ENCODE measurements at regions not wholly inside any gene's neighbourhood (a gene's known extent, or its start where the extent isn't known, plus 50 kb on each side); places are given as distances from the start of the nearest gene placed in this dataset.
"Not testable (repeated sequence)": the region's sequence is repeated elsewhere in the genome, so short reads cannot be mapped to it uniquely, and the experiment has no call there.

DNA sequence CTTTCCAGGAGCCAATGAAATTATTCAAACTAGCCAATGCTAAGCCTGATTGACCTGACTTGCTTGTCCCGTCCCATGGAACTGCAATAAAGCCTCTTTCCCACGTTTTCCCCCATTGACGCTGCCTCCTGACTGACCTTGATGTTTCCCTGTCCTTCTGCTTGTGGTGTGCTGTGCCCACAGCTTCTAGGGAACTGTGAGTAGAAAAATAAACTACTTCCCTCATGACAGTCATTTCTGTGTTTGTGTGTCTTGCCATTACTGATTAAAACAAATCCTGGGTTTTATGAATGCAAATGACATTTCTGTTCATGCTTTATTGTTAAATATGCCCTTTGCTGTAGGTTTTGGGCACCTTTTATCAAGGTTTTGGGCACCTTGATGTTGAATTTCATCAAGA is 91.3 kb upstream of the ABI1 start:
- 79% methylated on average over 3 of the region's 3 CpGs for WGBS (ENCODE audit: insufficient coverage)
- H3K36me3 ChIP-seq (ENCODE audit: control insufficient read depth, insufficient read depth, low read length): no peaks in the 10 kb centered on the region
- no peak overlapping the region for H3K4me3 ChIP-seq (ENCODE audit: low read depth, low read length)
- no peaks in the 10 kb centered on the region for H3K9me3 ChIP-seq (ENCODE audit: control insufficient read depth, insufficient read depth, low read length)
- H3K27ac ChIP-seq (ENCODE audit: low read depth, low read length): no peak overlapping the region
- no peak for DNase-seq (ENCODE audit: low read depth in 4 of 6, low spot score in 6 of 6)
- H3K4me1 ChIP-seq (ENCODE audit: control insufficient read depth, insufficient read depth, low read length): no peaks in the 10 kb centered on the region
- H3K27me3 ChIP-seq (ENCODE audit: control insufficient read depth, insufficient read depth, low read length): no peaks in the 10 kb centered on the region

DNA sequence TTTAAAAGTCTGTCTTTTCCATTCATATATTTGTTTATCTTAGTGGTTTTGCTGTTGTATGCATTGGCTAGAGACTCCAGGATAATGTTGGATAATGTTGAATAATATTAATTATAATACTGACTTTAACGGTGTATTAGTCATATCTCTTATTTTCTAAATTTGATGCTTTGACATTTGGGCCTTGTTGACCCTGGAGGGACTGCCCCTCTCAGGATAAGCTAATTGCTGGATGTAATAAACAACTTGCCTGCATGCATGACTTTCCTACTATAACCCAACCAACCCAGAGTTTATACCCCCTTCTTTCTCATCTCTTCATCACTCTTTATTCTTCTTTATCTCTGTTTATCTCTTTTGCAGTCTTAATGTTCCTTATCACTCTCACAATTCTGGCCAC is 90.9 kb upstream of the ABI1 start:
- Histone ChIP-seq H3K36me3 (ENCODE audit: control insufficient read depth, insufficient read depth, low read length) (no peaks in the 10 kb centered on the region), H3K27ac (ENCODE audit: low read depth, low read length) (no peak overlapping the region), H3K27me3 (ENCODE audit: control insufficient read depth, insufficient read depth, low read length) (no peaks in the 10 kb centered on the region), H3K4me1 (ENCODE audit: control insufficient read depth, insufficient read depth, low read length) (no peaks in the 10 kb centered on the region), H3K9me3 (ENCODE audit: control insufficient read depth, insufficient read depth, low read length) (no peaks in the 10 kb centered on the region), H3K4me3 (ENCODE audit: low read depth, low read length) (no peak overlapping the region)
- WGBS (ENCODE audit: insufficient coverage): no CpG with 5 or more reads among the region's 1 CpG
- DNase-seq (ENCODE audit: low read depth in 4 of 6, low spot score in 6 of 6): no peak

DNA sequence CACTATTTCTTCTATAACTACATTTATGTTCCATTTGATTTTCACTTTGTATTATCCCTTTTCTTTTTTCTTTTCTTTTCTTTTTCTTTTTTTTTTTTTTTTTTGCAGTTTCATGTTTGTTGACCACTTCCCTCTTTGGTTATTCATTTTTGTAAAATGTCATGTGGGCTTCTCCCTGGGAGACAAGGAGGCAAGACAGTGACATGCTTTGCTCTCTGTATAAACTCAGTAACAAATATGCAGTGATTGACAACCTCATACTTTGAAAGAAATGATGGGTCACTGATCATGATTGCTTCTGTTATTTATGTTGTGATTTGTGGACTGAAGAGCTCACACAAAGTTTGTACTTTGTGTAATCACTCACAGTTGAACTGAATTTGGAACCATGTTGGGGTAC is 90.2 kb upstream of the ABI1 start:
- no peak overlapping the region for H3K27ac ChIP-seq (ENCODE audit: low read depth, low read length)
- H3K4me3 ChIP-seq (ENCODE audit: low read depth, low read length): no peak overlapping the region
- H3K36me3 ChIP-seq (ENCODE audit: control insufficient read depth, insufficient read depth, low read length): no peaks in the 10 kb centered on the region
- no peaks in the 10 kb centered on the region for H3K9me3 ChIP-seq (ENCODE audit: control insufficient read depth, insufficient read depth, low read length)
- no peak for DNase-seq (ENCODE audit: low read depth in 4 of 6, low spot score in 6 of 6)
- H3K4me1 ChIP-seq (ENCODE audit: control insufficient read depth, insufficient read depth, low read length): no peaks in the 10 kb centered on the region
- H3K27me3 ChIP-seq (ENCODE audit: control insufficient read depth, insufficient read depth, low read length): no peaks in the 10 kb centered on the region

GRCh38 chr10:26946102-26946811 is 85.5 kb upstream of the ABI1 start:
- Histone ChIP-seq H3K9me3 (ENCODE audit: control insufficient read depth, insufficient read depth, low read length) (no peaks in the 10 kb centered on the region), H3K4me3 (ENCODE audit: low read depth, low read length) (no peak overlapping the region), H3K27ac (ENCODE audit: low read depth, low read length) (no peak overlapping the region), H3K27me3 (ENCODE audit: control insufficient read depth, insufficient read depth, low read length) (no peaks in the 10 kb centered on the region), H3K4me1 (ENCODE audit: control insufficient read depth, insufficient read depth, low read length) (no peaks in the 10 kb centered on the region), H3K36me3 (ENCODE audit: control insufficient read depth, insufficient read depth, low read length) (no peaks in the 10 kb centered on the region)
- 70% methylated on average over 27 of the region's 29 CpGs for WGBS (ENCODE audit: insufficient coverage)
- peak; percentile 19 to 87 (median 28) for DNase-seq (ENCODE audit: low read depth in 4 of 6, low spot score in 6 of 6)

GRCh38 chr10:26944261-26944882 is 83.6 kb upstream of the ABI1 start:
- WGBS (ENCODE audit: insufficient coverage): 100% methylated on average over 8 of the region's 18 CpGs
- Histone ChIP-seq H3K9me3 (ENCODE audit: control insufficient read depth, insufficient read depth, low read length) (no peaks in the 10 kb centered on the region), H3K36me3 (ENCODE audit: control insufficient read depth, insufficient read depth, low read length) (no peaks in the 10 kb centered on the region), H3K27me3 (ENCODE audit: control insufficient read depth, insufficient read depth, low read length) (no peaks in the 10 kb centered on the region), H3K4me1 (ENCODE audit: control insufficient read depth, insufficient read depth, low read length) (no peaks in the 10 kb centered on the region), H3K27ac (ENCODE audit: low read depth, low read length) (no peak overlapping the region), H3K4me3 (ENCODE audit: low read depth, low read length) (no peak overlapping the region)
- no peak for DNase-seq (ENCODE audit: low read depth in 4 of 6, low spot score in 6 of 6)

GRCh38 chr10:26939962-26940354 is 79.2 kb upstream of the ABI1 start:
- H3K4me3 ChIP-seq (ENCODE audit: low read depth, low read length): no peak overlapping the region
- no peak for DNase-seq (ENCODE audit: low read depth in 4 of 6, low spot score in 6 of 6)
- no peaks in the 10 kb centered on the region for H3K9me3 ChIP-seq (ENCODE audit: control insufficient read depth, insufficient read depth, low read length)
- no peaks in the 10 kb centered on the region for H3K4me1 ChIP-seq (ENCODE audit: control insufficient read depth, insufficient read depth, low read length)
- H3K36me3 ChIP-seq (ENCODE audit: control insufficient read depth, insufficient read depth, low read length): no peaks in the 10 kb centered on the region
- no peak overlapping the region for H3K27ac ChIP-seq (ENCODE audit: low read depth, low read length)
- no peaks in the 10 kb centered on the region for H3K27me3 ChIP-seq (ENCODE audit: control insufficient read depth, insufficient read depth, low read length)
- 75% methylated on average over 7 of the region's 8 CpGs for WGBS (ENCODE audit: insufficient coverage)

DNA sequence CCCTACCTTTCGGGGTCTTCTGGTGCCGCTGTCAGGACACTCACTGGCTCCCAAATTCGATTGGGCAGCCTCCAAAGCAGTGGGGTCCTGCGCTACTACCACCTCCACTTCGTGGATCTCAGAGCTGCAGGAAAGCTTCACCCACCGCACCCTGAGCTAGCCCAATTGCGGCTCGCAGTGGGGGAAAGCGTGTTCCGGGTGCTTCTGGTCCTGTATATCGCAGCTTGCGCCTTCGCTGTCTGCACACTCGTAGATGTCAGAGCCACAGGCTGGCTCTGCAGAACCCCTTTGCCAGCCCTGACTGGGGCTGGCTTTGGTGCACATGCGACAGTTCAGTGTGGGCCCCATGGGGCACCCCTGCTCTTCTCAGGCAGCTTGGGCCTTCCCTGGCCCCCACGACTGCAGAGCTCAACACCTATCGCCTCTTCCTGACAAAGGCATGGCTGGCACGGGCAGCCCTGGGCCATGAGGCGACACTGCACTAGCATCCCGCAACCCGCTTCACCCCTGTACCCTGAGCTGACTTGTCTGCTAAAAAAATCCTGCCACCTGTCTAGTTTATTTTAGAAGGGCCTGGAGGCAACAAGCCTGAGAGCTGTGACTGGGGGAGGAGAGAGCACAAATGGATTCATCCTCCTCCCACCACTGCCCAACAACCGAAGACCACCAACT is 78.7 kb upstream of the ABI1 start:
- no peaks in the 10 kb centered on the region for H3K9me3 ChIP-seq (ENCODE audit: control insufficient read depth, insufficient read depth, low read length)
- H3K4me3 ChIP-seq (ENCODE audit: low read depth, low read length): no peak overlapping the region
- 88% methylated on average over 18 of the region's 22 CpGs for WGBS (ENCODE audit: insufficient coverage)
- no peak for DNase-seq (ENCODE audit: low read depth in 4 of 6, low spot score in 6 of 6)
- no peaks in the 10 kb centered on the region for H3K4me1 ChIP-seq (ENCODE audit: control insufficient read depth, insufficient read depth, low read length)
- H3K27me3 ChIP-seq (ENCODE audit: control insufficient read depth, insufficient read depth, low read length): no peaks in the 10 kb centered on the region
- no peak overlapping the region for H3K27ac ChIP-seq (ENCODE audit: low read depth, low read length)
- no peaks in the 10 kb centered on the region for H3K36me3 ChIP-seq (ENCODE audit: control insufficient read depth, insufficient read depth, low read length)

- WGBS (ENCODE audit: insufficient coverage): 97% methylated on average over 3 of the region's 4 CpGs
- Histone ChIP-seq H3K36me3 (ENCODE audit: control insufficient read depth, insufficient read depth, low read length) (no peaks in the 10 kb centered on the region), H3K27ac (ENCODE audit: low read depth, low read length) (no peak overlapping the region), H3K9me3 (ENCODE audit: control insufficient read depth, insufficient read depth, low read length) (no peaks in the 10 kb centered on the region), H3K27me3 (ENCODE audit: control insufficient read depth, insufficient read depth, low read length) (no peaks in the 10 kb centered on the region), H3K4me3 (ENCODE audit: low read depth, low read length) (no peak overlapping the region), H3K4me1 (ENCODE audit: control insufficient read depth, insufficient read depth, low read length) (no peaks in the 10 kb centered on the region)
- DNase-seq (ENCODE audit: low read depth in 4 of 6, low spot score in 6 of 6): no peak
Measured at GRCh38 chr10:26938578-26938977, 77.8 kb upstream of the ABI1 start.

DNA sequence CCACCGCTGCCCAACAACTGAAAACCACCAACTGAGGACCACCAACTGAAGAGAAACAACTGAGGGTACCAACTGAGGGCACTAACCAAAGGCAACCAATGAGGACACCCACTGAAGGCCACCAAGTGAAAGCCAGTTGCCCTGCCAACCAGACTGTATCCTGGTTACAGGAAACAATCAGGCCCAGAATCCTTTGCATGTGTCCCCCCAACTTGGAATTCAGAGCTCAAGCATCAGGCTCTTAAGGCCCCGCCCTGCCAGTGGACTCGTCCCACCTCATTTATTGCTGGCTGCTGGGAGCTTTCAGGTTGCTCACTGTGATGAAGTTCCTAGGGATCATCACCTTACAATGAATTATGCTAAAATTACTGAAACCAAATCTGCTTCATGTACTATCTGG is 76.6 kb upstream of the ABI1 start:
- Histone ChIP-seq H3K4me1 (ENCODE audit: control insufficient read depth, insufficient read depth, low read length) (no peaks in the 10 kb centered on the region), H3K9me3 (ENCODE audit: control insufficient read depth, insufficient read depth, low read length) (no peaks in the 10 kb centered on the region), H3K36me3 (ENCODE audit: control insufficient read depth, insufficient read depth, low read length) (no peaks in the 10 kb centered on the region), H3K27ac (ENCODE audit: low read depth, low read length) (no peak overlapping the region), H3K4me3 (ENCODE audit: low read depth, low read length) (no peak overlapping the region), H3K27me3 (ENCODE audit: control insufficient read depth, insufficient read depth, low read length) (no peaks in the 10 kb centered on the region)
- no peak for DNase-seq (ENCODE audit: low read depth in 4 of 6, low spot score in 6 of 6)
- 72% methylated on average over 2 of the region's 3 CpGs for WGBS (ENCODE audit: insufficient coverage)

DNA sequence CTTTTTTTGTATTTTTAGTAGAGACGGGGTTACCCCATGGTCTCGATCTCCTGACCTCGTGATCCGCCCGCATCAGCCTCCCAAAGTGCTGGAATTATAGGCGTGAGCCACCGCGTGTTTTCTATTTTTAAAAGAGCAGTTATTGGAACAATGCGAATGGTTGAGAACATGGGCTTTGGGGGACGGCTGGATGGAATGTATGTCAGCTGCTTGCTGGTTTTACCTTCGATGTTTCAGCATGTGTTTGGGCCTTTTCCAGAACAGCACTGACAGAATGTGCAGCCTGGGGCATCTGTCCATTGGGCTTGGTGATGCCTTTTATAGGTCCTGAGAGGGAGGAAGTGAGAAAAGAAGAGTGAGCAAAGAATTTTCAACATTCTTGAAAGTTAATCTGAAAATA is 73.4 kb upstream of the ABI1 start:
- not testable (repeated sequence) for H3K9me3 ChIP-seq (ENCODE audit: control insufficient read depth, insufficient read depth, low read length); H3K27me3 ChIP-seq (ENCODE audit: control insufficient read depth, insufficient read depth, low read length); H3K4me1 ChIP-seq (ENCODE audit: control insufficient read depth, insufficient read depth, low read length); H3K27ac ChIP-seq (ENCODE audit: low read depth, low read length); H3K4me3 ChIP-seq (ENCODE audit: low read depth, low read length); DNase-seq (ENCODE audit: low read depth in 4 of 6, low spot score in 6 of 6); H3K36me3 ChIP-seq (ENCODE audit: control insufficient read depth, insufficient read depth, low read length)
- WGBS (ENCODE audit: insufficient coverage): 97% methylated on average over 10 of the region's 11 CpGs
